ENCODE measurements at regions not wholly inside any gene's neighbourhood (a gene's known extent, or its start where the extent isn't known, plus 50 kb on each side); places are given as distances from the start of the nearest gene placed in this dataset.
A peak's percentile ranks its signal among the peaks of the same experiment; 100 is the strongest.

DNA sequence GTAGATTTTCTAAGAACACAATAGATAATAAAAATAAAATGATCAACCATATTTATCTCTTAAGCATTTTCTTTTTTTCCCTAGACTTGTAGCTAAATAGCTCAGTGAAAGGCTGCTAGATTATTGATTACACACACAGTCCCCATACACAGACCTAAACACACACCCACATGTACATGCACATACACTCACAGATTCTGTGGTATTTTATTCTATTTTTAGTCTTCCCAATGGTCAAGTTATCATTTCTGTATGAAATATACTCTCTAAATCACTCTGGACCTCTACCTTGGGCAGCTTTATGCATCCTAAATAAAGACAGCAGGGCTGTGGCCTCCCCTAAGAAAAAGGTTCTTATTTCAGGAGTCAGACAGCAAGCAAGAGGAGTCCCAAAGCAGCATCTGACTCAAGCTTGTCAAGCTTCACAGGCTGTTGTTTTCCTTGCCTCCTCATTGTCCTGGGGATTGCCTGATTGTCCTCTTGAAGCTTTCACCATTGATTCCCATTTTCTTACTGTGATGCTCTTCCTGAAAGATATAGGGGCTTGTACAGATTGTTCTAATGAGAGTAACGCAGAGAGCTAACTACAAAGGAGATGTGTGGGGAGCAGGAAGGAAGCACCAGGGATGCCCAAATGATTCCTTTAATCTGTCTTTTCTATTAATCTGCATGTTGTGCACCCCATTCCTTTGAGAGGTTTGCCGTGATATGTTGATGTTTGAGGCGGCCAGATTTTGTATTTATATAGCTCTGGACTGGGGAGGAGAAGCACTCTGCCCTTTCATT, 986.5 kb downstream of the PCDH17 start:
- DNase-seq (no peak), ATAC-seq (ENCODE audit: low FRiP score in 2 of 2) (no peak)
- WGBS, 2 donors: 83 to 92% methylated on average over 3 of the region's 3 CpGs
- H3K27ac ChIP-seq: no peak overlapping the region
- no peaks in the 10 kb centered on the region for H3K36me3 ChIP-seq
- no peaks in the 10 kb centered on the region for H3K27me3 ChIP-seq
- H3K9me3 ChIP-seq: no peaks in the 10 kb centered on the region
- TF ChIP-seq POLR2A (IDR thresholded peaks at IDR 0.05) (no peak), POLR2AphosphoS5 (IDR thresholded peaks at IDR 0.05) (no peak), EP300 (IDR thresholded peaks at IDR 0.05) (no peak), CTCF (IDR thresholded peaks at IDR 0.05) (no peak)
- H3K4me3 ChIP-seq: no peak overlapping the region
- no peaks in the 10 kb centered on the region for H3K4me1 ChIP-seq

- H3K27me3 ChIP-seq: no peaks in the 10 kb centered on the region
- H3K27ac ChIP-seq: no peak overlapping the region
- no peaks in the 10 kb centered on the region for H3K36me3 ChIP-seq
- DNase-seq (no peak), ATAC-seq (ENCODE audit: low FRiP score in 2 of 2) (no peak)
- H3K4me1 ChIP-seq: no peaks in the 10 kb centered on the region
- no peaks in the 10 kb centered on the region for H3K9me3 ChIP-seq
- H3K4me3 ChIP-seq: no peak overlapping the region
- 48 to 62% methylated on average over 5 of the region's 5 CpGs for whole genome bisulfite sequencing, 2 donors
- no peak for TF ChIP-seq POLR2A (IDR thresholded peaks at IDR 0.05)
- TF ChIP-seq POLR2AphosphoS5 (IDR thresholded peaks at IDR 0.05): no peak
Measured at GRCh38 chr13:58619396-58620113, 988.0 kb downstream of the PCDH17 start.

GRCh38 chr13:58620176-58620575, 988.6 kb downstream of the PCDH17 start:
- no peak for TF ChIP-seq POLR2A (IDR thresholded peaks at IDR 0.05)
- no peak for TF ChIP-seq POLR2AphosphoS5 (IDR thresholded peaks at IDR 0.05)
- DNase-seq (no peak), ATAC-seq (ENCODE audit: low FRiP score in 2 of 2) (no peak)
- 57 to 71% methylated on average over 2 of the region's 2 CpGs for WGBS, 2 donors
- Histone ChIP-seq H3K9me3 (no peaks in the 10 kb centered on the region), H3K27me3 (no peaks in the 10 kb centered on the region), H3K4me1 (no peaks in the 10 kb centered on the region), H3K4me3 (no peak overlapping the region), H3K36me3 (no peaks in the 10 kb centered on the region), H3K27ac (no peak overlapping the region)

DNA sequence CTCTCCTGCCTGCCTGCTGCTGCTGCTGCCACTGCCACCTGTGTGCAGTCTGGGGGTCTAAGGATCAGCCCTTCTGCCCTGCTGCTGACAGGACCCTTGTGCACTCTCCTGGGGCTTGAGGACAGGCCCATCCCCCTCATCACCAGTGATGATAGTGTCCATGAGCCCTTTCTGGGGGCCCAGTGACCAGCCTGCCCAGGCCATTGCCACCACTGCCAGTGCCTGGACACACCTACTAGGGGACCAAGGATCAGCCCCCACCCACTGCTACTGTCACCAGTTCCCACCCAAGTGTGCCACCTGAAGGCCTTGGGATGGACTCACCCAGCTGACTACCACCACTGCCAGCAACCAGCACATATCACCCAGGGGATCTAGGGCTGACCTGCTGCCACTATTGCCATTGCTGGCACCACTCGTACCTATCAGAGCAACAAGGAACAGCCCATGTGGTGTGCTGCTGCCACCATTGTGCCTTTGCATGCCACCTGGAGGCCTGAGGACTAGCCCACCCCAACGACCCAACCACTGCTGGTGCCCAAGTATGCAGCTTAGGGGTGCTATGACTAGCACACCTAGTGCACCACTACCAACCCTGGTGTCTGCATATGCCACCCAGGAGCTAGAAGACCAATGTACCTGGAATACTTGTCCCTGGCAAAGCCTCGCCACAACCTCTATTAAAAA, 994.3 kb downstream of the PCDH17 start:
- no peak overlapping the region for H3K4me3 ChIP-seq
- 94 to 100% methylated on average over 2 to 3 of the region's 3 CpGs for WGBS, 2 donors
- H3K27ac ChIP-seq: no peak overlapping the region
- peak in 1 of 2 donors; percentile 16 for ATAC-seq (ENCODE audit: low FRiP score in 2 of 2)
- no peaks in the 10 kb centered on the region for H3K4me1 ChIP-seq
- no peak for DNase-seq
- no peaks in the 10 kb centered on the region for H3K27me3 ChIP-seq
- TF ChIP-seq CTCF (IDR thresholded peaks at IDR 0.05): no peak
- TF ChIP-seq POLR2A (IDR thresholded peaks at IDR 0.05): no peak
- TF ChIP-seq POLR2AphosphoS5 (IDR thresholded peaks at IDR 0.05): no peak
- TF ChIP-seq EP300 (IDR thresholded peaks at IDR 0.05): no peak
- H3K36me3 ChIP-seq: no peaks in the 10 kb centered on the region
- no peaks in the 10 kb centered on the region for H3K9me3 ChIP-seq

DNA sequence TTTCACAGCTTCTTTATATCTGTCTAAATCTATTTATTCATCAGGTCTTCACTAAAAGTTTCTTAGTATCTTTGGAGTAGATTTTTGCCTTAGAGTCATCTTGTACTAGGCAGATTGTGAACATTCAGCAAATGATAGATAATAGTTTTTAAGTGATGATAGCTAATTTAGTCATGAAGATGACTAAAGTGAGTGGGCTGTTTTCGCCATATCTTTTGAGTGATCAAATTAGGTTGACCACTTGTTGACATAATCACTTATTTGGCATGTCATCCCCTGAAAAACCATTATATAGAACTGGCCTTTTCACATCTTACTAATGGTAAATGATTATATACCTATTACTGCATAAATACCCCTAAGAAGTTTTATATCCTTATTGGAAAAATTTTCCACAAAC, 999.2 kb downstream of the PCDH17 start:
- no peak for DNase-seq
- Histone ChIP-seq H3K36me3 (no peaks in the 10 kb centered on the region), H3K27me3 (no peaks in the 10 kb centered on the region), H3K4me3 (no peak overlapping the region), H3K27ac (no peak overlapping the region), H3K4me1 (no peaks in the 10 kb centered on the region), H3K9me3 (no peaks in the 10 kb centered on the region)
- no peak for ATAC-seq (ENCODE audit: low FRiP score in 2 of 2)
- no peak for TF ChIP-seq POLR2AphosphoS5 (IDR thresholded peaks at IDR 0.05)
- TF ChIP-seq POLR2A (IDR thresholded peaks at IDR 0.05): no peak
- no peak for TF ChIP-seq CTCF (IDR thresholded peaks at IDR 0.05)
- TF ChIP-seq EP300 (IDR thresholded peaks at IDR 0.05): no peak
- 78 to 94% methylated on average over 1 of the region's 1 CpG for WGBS, 2 donors

All from upper lobe of left lung (tissue), 6 donors.